ENCODE measurements at regions not wholly inside any gene's neighbourhood (a gene's known extent, or its start where the extent isn't known, plus 50 kb on each side); places are given as distances from the start of the nearest gene placed in this dataset.
"Not testable (repeated sequence)": the region's sequence is repeated elsewhere in the genome, so short reads cannot be mapped to it uniquely, and the experiment has no call there.

- not testable (repeated sequence) for TF ChIP-seq POLR2A (IDR thresholded peaks at IDR 0.05; ENCODE audit: low read depth, low read length); POLR2AphosphoS5 (IDR thresholded peaks at IDR 0.05; ENCODE audit: low read depth, low read length); TAF1 (IDR thresholded peaks at IDR 0.05; ENCODE audit: borderline replicate concordance, low read depth, low read length)
Observed at GRCh38 chr18:56482813-56483212, 155.6 kb downstream of the TXNL1 start.

Data from GM12892 (cell line).